22Rv1 (cell line): ENCODE measurements at regions not wholly inside any gene's neighbourhood (a gene's known extent, or its start where the extent isn't known, plus 50 kb on each side); places are given as distances from the start of the nearest gene placed in this dataset.

ENCODE experiments used
- H3K27ac ChIP-seq: fragments of 450-650 bp; 2 replicates; pipeline ENCODE4 v1.5.1; 2017
- ZFX ChIP-seq: fragments of 450-650 bp; IDR thresholded peaks from 2 replicates; pipeline ENCODE4 v1.6.1; 2017; ENCODE audit warnings: antibody characterized with exemption, borderline replicate concordance
- TF ChIP-seq, protein P1 (sequence below): fragments of 450-650 bp; IDR thresholded peaks from 2 replicates; pipeline ENCODE4 v1.5.1; 2017; ENCODE audit warnings: mild to moderate bottlenecking

DNA sequence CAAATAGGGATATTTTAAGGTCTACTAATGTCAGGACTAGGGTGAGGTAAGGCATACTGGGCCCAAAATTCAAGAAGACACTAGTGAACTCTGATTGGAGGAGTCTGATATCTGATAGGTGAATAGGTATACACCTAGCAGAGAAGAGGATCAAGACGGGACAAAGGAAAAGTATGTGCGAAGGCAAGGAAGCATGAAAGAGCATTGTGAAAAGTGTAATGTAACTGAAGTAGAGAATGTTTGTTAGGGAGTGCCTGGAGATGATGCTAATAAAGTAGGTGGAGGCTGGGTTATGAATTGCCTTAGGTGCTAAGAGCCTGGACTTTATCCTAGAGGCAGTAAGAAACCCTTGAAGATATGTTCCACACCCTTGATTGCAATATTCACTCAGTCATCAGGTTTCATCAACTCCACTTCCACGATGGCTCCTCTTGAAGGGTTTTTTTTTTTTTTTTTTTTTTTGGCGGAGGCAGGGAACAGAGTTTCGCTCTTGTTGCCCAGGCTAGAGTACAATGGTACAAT lies 49.9 kb upstream of the XIAP start:
- no peak for TF ChIP-seq ZFX
- TF ChIP-seq, protein P1, sequence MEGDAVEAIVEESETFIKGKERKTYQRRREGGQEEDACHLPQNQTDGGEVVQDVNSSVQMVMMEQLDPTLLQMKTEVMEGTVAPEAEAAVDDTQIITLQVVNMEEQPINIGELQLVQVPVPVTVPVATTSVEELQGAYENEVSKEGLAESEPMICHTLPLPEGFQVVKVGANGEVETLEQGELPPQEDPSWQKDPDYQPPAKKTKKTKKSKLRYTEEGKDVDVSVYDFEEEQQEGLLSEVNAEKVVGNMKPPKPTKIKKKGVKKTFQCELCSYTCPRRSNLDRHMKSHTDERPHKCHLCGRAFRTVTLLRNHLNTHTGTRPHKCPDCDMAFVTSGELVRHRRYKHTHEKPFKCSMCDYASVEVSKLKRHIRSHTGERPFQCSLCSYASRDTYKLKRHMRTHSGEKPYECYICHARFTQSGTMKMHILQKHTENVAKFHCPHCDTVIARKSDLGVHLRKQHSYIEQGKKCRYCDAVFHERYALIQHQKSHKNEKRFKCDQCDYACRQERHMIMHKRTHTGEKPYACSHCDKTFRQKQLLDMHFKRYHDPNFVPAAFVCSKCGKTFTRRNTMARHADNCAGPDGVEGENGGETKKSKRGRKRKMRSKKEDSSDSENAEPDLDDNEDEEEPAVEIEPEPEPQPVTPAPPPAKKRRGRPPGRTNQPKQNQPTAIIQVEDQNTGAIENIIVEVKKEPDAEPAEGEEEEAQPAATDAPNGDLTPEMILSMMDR, result no peak
- H3K27ac ChIP-seq, result no peak overlapping the region
